GM12874 (cell line): ENCODE measurements at regions not wholly inside any gene's neighbourhood (a gene's known extent, or its start where the extent isn't known, plus 50 kb on each side); places are given as distances from the start of the nearest gene placed in this dataset.

Experiments used
- CTCF ChIP-seq: IDR thresholded peaks from 2 replicates; pipeline ENCODE4 v1.5.1; 2011; ENCODE audit warnings: low read depth, mild to moderate bottlenecking, control low read depth, low read length, moderate library complexity; ENCODE audit not compliant: insufficient read depth

- no peak for TF ChIP-seq CTCF
Measured at GRCh38 chr16:7158481-7158880, 174.2 kb upstream of the RBFOX1 start.

DNA sequence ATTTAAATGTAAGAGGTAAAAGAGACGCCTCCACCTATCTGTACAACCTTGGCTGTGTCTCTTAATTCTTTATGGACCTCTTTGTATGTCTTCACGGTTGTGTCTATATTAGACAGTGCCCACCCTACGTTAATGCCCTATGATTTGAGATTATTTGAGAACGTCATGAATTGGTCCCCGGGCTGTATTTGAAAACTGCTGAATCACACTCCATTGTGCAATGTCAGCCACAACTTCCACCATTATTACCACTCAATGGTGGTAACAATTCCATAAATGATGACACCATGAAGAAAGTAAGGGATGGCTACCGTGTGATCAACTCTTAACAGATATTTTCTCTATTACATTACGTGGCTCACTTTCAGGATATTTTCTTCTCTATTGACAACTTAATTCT lies 182.4 kb upstream of the RBFOX1 start:
- no peak for TF ChIP-seq CTCF

DNA sequence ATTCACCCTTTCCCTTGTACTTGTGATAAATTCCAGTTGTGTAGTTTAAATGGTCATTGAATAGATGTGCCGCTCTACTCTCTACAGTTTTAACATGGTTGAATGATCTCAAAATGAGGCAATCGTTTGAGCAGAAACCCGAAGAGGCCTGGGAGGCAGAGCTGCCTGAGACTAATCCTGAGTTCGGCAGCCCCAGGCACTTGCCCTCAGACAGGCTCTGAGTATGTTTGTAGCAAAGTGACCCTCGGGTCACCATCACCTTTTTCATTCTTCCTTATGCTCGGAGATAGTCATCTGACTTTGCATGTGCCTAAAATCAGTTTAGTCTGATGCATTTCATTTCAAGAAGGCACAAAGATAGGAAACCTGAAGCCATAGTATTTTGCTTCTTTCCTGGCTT lies 184.0 kb upstream of the RBFOX1 start:
- TF ChIP-seq CTCF, result no peak

DNA sequence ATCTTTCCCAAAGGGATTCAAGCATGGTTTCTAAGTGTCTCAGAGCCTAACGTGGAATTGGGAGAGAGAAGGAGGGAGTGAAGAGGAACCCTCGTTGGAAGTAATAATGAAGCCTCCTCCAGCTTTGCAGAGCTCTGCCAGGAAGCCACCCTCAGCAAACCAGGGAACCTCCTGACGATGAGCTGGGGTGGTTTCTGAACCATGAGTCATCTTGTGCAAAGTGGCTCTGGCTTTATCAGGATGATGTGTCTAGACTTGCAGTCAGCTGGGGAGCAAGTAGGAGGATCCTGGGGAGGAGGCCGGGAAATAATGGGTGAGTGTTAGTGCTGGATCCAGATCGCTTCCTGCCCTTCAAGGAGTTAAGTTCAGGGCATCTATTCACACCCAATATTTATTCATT lies 191.7 kb upstream of the RBFOX1 start:
- TF ChIP-seq CTCF, result no peak

DNA sequence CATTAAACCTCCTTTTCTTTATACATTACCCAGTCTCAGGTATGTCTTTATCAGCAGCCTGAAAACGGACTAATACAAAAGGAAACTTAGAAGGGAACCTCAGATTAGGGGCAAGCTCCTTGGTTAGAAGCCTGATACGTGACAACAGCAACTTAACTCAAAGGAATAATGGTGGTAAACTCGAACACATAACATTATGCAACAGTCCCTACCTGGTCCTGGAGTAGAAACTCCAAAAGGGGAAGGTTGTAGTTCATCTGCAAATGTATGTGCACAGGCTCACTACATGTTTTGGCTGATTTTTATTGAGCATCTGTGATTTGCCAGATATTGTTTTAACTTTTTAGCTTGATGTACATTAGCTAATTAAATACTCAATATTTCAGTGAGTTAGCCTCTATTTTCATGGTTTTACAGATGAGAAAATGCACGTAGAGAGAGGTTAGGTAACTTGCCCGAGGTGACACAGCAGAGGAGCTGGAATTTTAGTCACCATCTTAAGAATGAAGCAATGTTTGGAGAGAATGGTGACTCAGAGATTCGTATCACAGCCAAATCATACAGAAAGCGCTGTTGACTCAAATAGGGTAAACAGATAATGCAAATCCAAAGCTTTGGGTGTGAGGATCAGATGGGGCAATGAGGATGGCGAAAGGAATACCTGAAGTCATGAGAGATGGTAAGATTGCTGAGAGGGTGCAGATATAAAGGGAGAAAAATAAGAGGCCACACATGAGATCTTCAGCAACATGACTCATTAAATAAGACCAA lies 194.9 kb upstream of the RBFOX1 start:
- no peak for TF ChIP-seq CTCF

GRCh38 chr16:7132465-7132864 lies 200.2 kb upstream of the RBFOX1 start:
- TF ChIP-seq CTCF, result no peak

- TF ChIP-seq CTCF, result no peak
Measured at GRCh38 chr16:7124701-7125100, 207.9 kb upstream of the RBFOX1 start.
